SK-N-SH treated with all-trans-retinoic acid at 6 μM for 48 hours (cell line): ENCODE measurements at regions not wholly inside any gene's neighbourhood (a gene's known extent, or its start where the extent isn't known, plus 50 kb on each side); places are given as distances from the start of the nearest gene placed in this dataset.

ENCODE experiments used
- ARNTL ChIP-seq: fragments of 450-650 bp; formaldehyde crosslinking; IDR thresholded peaks from 2 replicates; pipeline ENCODE4 v1.5.0; 2020; ENCODE audit warnings: low read depth, mild to moderate bottlenecking, moderate library complexity, borderline replicate concordance
- CREB5 ChIP-seq: fragments of 250-450 bp; sonication (Bioruptor Pico); IDR thresholded peaks from 2 replicates; pipeline ENCODE4 v1.5.1; 2020; ENCODE audit warnings: low read depth, mild to moderate bottlenecking, moderate library complexity
- ISL1 ChIP-seq: fragments of 250-450 bp; sonication (Bioruptor Pico); IDR thresholded peaks from 2 replicates; pipeline ENCODE4 v2.1.2; 2022; ENCODE audit warnings: mild to moderate bottlenecking, moderate library complexity
- OSR1 ChIP-seq: fragments of 250-450 bp; sonication (Bioruptor Pico); IDR thresholded peaks from 2 replicates; pipeline ENCODE4 v1.8.0; 2022; ENCODE audit warnings: moderate library complexity, mild to moderate bottlenecking, inconsistent platforms
- TOX ChIP-seq: fragments of 250-450 bp; sonication (Bioruptor Pico); IDR thresholded peaks from 2 replicates; pipeline ENCODE4 v1.8.0; 2021; ENCODE audit warnings: mild to moderate bottlenecking, moderate library complexity, borderline replicate concordance
- ZFP3 ChIP-seq: fragments of 250-450 bp; sonication (Bioruptor Pico); IDR thresholded peaks from 2 replicates; pipeline ENCODE4 v1.5.0; 2020; ENCODE audit warnings: mild to moderate bottlenecking, moderate library complexity
- ZFP30 ChIP-seq: fragments of 450-650 bp; formaldehyde crosslinking; IDR thresholded peaks from 2 replicates; pipeline ENCODE4 v1.5.0; 2022; ENCODE audit warnings: mild to moderate bottlenecking, moderate library complexity
- ZNF565 ChIP-seq: fragments of 450-650 bp; formaldehyde crosslinking; conservative IDR thresholded peaks from 2 replicates; pipeline ENCODE4 v1.5.0; 2020; ENCODE audit warnings: low read depth, mild to moderate bottlenecking, moderate library complexity
- TF ChIP-seq, protein P1 (sequence below): fragments of 250-450 bp; sonication (Bioruptor Pico); IDR thresholded peaks from 2 replicates; pipeline ENCODE4 v1.5.0; 2020; ENCODE audit warnings: mild to moderate bottlenecking, moderate library complexity
- TF ChIP-seq, protein P2 (sequence below): fragments of 250-450 bp; sonication (Bioruptor Pico); IDR thresholded peaks from 2 replicates; pipeline ENCODE4 v1.5.1; 2021; ENCODE audit warnings: mild to moderate bottlenecking, moderate library complexity

DNA sequence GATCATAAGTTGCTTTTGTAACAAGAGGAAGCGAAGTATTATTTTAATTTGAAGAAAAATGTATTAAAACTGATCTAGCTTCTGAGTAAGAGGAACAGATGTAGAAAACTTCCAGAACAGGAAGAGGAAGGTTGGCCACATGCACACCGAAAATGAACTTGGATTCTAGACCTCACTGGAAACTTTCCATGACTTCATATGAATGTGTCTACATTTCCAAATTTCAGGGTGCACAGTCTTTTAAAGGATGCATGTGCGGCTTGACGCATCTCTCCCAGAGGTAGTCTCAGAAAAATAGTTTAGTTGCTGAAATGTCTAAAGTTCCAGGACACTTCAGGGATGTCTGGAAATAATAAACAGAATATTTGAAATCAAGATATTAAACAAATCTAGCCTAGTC lies 275.1 kb upstream of the MYOCD start:
- TF ChIP-seq CREB5 (CRISPR knock-in tag) (no peak), ARNTL (CRISPR knock-in tag) (no peak), OSR1 (CRISPR knock-in tag) (no peak), ZNF565 (CRISPR knock-in tag) (no peak), ZFP3 (no peak), ISL1 (no peak), ZFP30 (no peak), TOX (CRISPR knock-in tag) (no peak)
- TF ChIP-seq, protein P1, sequence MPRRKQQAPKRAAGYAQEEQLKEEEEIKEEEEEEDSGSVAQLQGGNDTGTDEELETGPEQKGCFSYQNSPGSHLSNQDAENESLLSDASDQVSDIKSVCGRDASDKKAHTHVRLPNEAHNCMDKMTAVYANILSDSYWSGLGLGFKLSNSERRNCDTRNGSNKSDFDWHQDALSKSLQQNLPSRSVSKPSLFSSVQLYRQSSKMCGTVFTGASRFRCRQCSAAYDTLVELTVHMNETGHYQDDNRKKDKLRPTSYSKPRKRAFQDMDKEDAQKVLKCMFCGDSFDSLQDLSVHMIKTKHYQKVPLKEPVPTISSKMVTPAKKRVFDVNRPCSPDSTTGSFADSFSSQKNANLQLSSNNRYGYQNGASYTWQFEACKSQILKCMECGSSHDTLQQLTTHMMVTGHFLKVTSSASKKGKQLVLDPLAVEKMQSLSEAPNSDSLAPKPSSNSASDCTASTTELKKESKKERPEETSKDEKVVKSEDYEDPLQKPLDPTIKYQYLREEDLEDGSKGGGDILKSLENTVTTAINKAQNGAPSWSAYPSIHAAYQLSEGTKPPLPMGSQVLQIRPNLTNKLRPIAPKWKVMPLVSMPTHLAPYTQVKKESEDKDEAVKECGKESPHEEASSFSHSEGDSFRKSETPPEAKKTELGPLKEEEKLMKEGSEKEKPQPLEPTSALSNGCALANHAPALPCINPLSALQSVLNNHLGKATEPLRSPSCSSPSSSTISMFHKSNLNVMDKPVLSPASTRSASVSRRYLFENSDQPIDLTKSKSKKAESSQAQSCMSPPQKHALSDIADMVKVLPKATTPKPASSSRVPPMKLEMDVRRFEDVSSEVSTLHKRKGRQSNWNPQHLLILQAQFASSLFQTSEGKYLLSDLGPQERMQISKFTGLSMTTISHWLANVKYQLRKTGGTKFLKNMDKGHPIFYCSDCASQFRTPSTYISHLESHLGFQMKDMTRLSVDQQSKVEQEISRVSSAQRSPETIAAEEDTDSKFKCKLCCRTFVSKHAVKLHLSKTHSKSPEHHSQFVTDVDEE (CRISPR knock-in tag), result no peak
- TF ChIP-seq, protein P2, sequence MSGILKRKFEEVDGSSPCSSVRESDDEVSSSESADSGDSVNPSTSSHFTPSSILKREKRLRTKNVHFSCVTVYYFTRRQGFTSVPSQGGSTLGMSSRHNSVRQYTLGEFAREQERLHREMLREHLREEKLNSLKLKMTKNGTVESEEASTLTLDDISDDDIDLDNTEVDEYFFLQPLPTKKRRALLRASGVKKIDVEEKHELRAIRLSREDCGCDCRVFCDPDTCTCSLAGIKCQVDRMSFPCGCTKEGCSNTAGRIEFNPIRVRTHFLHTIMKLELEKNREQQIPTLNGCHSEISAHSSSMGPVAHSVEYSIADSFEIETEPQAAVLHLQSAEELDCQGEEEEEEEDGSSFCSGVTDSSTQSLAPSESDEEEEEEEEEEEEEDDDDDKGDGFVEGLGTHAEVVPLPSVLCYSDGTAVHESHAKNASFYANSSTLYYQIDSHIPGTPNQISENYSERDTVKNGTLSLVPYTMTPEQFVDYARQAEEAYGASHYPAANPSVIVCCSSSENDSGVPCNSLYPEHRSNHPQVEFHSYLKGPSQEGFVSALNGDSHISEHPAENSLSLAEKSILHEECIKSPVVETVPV, result no peak
